ENCODE measurements at regions not wholly inside any gene's neighbourhood (a gene's known extent, or its start where the extent isn't known, plus 50 kb on each side); places are given as distances from the start of the nearest gene placed in this dataset.

- no peak for TF ChIP-seq POLR2AphosphoS5 (IDR thresholded peaks at IDR 0.05; ENCODE audit: low read depth, low read length)
- TF ChIP-seq FOXP2 (optimal IDR thresholded peaks at IDR 0.05; ENCODE audit: borderline replicate concordance, extremely low read depth, extremely low read length, insufficient read depth) = no peak
- no peak for TF ChIP-seq REST (IDR thresholded peaks at IDR 0.05; ENCODE audit: insufficient read depth in 1 of 2, low read depth in 2 of 2, low read length in 2 of 2)
- TF ChIP-seq SIN3A (IDR thresholded peaks at IDR 0.05; ENCODE audit: borderline replicate concordance, insufficient read depth, low read length) = no peak
- no peak for TF ChIP-seq TAF1 (IDR thresholded peaks at IDR 0.05; ENCODE audit: borderline replicate concordance, insufficient read depth, low read length)
Observed at GRCh38 chr1:99445486-99445885, 181.2 kb downstream of the PLPPR4 start.

GRCh38 chr1:99447721-99448120 is 183.4 kb downstream of the PLPPR4 start:
- TF ChIP-seq POLR2AphosphoS5 (IDR thresholded peaks at IDR 0.05; ENCODE audit: low read depth, low read length) = no peak
- TF ChIP-seq FOXP2 (optimal IDR thresholded peaks at IDR 0.05; ENCODE audit: borderline replicate concordance, extremely low read depth, extremely low read length, insufficient read depth) = no peak
- TF ChIP-seq REST (IDR thresholded peaks at IDR 0.05; ENCODE audit: insufficient read depth in 1 of 2, low read depth in 2 of 2, low read length in 2 of 2) = no peak
- TF ChIP-seq SIN3A (IDR thresholded peaks at IDR 0.05; ENCODE audit: borderline replicate concordance, insufficient read depth, low read length) = no peak
- no peak for TF ChIP-seq TAF1 (IDR thresholded peaks at IDR 0.05; ENCODE audit: borderline replicate concordance, insufficient read depth, low read length)

GRCh38 chr1:99455760-99456159 is 190.2 kb upstream of the PALMD start:
- TF ChIP-seq REST (IDR thresholded peaks at IDR 0.05; ENCODE audit: insufficient read depth in 1 of 2, low read depth in 2 of 2, low read length in 2 of 2) (no peak), TAF1 (IDR thresholded peaks at IDR 0.05; ENCODE audit: borderline replicate concordance, insufficient read depth, low read length) (no peak), FOXP2 (optimal IDR thresholded peaks at IDR 0.05; ENCODE audit: borderline replicate concordance, extremely low read depth, extremely low read length, insufficient read depth) (no peak), POLR2AphosphoS5 (IDR thresholded peaks at IDR 0.05; ENCODE audit: low read depth, low read length) (no peak), SIN3A (IDR thresholded peaks at IDR 0.05; ENCODE audit: borderline replicate concordance, insufficient read depth, low read length) (no peak)

GRCh38 chr1:99456536-99456935 is 189.4 kb upstream of the PALMD start:
- no peak for TF ChIP-seq REST (IDR thresholded peaks at IDR 0.05; ENCODE audit: insufficient read depth in 1 of 2, low read depth in 2 of 2, low read length in 2 of 2)
- no peak for TF ChIP-seq POLR2AphosphoS5 (IDR thresholded peaks at IDR 0.05; ENCODE audit: low read depth, low read length)
- no peak for TF ChIP-seq FOXP2 (optimal IDR thresholded peaks at IDR 0.05; ENCODE audit: borderline replicate concordance, extremely low read depth, extremely low read length, insufficient read depth)
- TF ChIP-seq SIN3A (IDR thresholded peaks at IDR 0.05; ENCODE audit: borderline replicate concordance, insufficient read depth, low read length) = no peak
- no peak for TF ChIP-seq TAF1 (IDR thresholded peaks at IDR 0.05; ENCODE audit: borderline replicate concordance, insufficient read depth, low read length)
